ENCODE measurements at regions not wholly inside any gene's neighbourhood (a gene's known extent, or its start where the extent isn't known, plus 50 kb on each side); places are given as distances from the start of the nearest gene placed in this dataset.

- Histone ChIP-seq H3F3A (ENCODE audit: insufficient read depth) (peaks cover 30% of the 10 kb centered on the region), H3K79me2 (ENCODE audit: insufficient read depth) (no peaks in the 10 kb centered on the region), H3K9me2 (ENCODE audit: insufficient read depth) (no peaks in the 10 kb centered on the region), H3K4me2 (ENCODE audit: unreplicated experiment) (no peak overlapping the region), H3K4me3 (no peak overlapping the region), H3K27ac (no peak overlapping the region), H3K9me3 (ENCODE audit: low read depth) (no peaks in the 10 kb centered on the region), H4K20me1 (ENCODE audit: insufficient read depth) (no peaks in the 10 kb centered on the region), H3K9ac (no peak overlapping the region), H3K27me3 (replicated peaks; ENCODE audit: insufficient read depth) (no peaks in the 10 kb centered on the region), H2AFZ (no peak overlapping the region), H3K4me1 (ENCODE audit: insufficient read depth) (peaks cover 28% of the 10 kb centered on the region), H3K36me3 (ENCODE audit: low read depth) (no peaks in the 10 kb centered on the region)
- in situ Hi-C loops (cut with MboI) = no loop called here
- no peak for DNase-seq
- TF ChIP-seq EZH2 (IDR thresholded peaks at IDR 0.05; ENCODE audit: insufficient read depth, poor library complexity, severe bottlenecking) (no peak), EZH2phosphoT487 (IDR thresholded peaks at IDR 0.05; ENCODE audit: insufficient read depth, low read depth) (no peak)
- WGBS, 2 experiments (ENCODE audit: low coverage in 1 of 2, low lambda C conversion rate in 2 of 2, missing lambda C conversion rate in 2 of 2) = 86 to 87% methylated on average over 4 of the region's 4 CpGs
Measured at GRCh38 chr9:115364991-115365390, 247.0 kb upstream of the TNC start.

- H3K27me3 ChIP-seq (replicated peaks; ENCODE audit: insufficient read depth) = no peaks in the 10 kb centered on the region
- H3K4me3 ChIP-seq = no peak overlapping the region
- no peak overlapping the region for H3K27ac ChIP-seq
- H3K9me3 ChIP-seq (ENCODE audit: low read depth) = no peaks in the 10 kb centered on the region
- no peak overlapping the region for H2AFZ ChIP-seq
- in situ Hi-C loops (cut with MboI) = no loop called here
- peaks cover 32% of the 10 kb centered on the region for H3F3A ChIP-seq (ENCODE audit: insufficient read depth)
- H3K4me2 ChIP-seq (ENCODE audit: unreplicated experiment) = no peak overlapping the region
- no peak for DNase-seq
- H3K79me2 ChIP-seq (ENCODE audit: insufficient read depth) = no peaks in the 10 kb centered on the region
- H3K4me1 ChIP-seq (ENCODE audit: insufficient read depth) = peaks cover 28% of the 10 kb centered on the region
- no peak overlapping the region for H3K9ac ChIP-seq
- WGBS, 2 experiments (ENCODE audit: low coverage in 1 of 2, low lambda C conversion rate in 2 of 2, missing lambda C conversion rate in 2 of 2) = 97 to 99% methylated on average over 4 of the region's 4 CpGs
- no peaks in the 10 kb centered on the region for H4K20me1 ChIP-seq (ENCODE audit: insufficient read depth)
- TF ChIP-seq EZH2 (IDR thresholded peaks at IDR 0.05; ENCODE audit: insufficient read depth, poor library complexity, severe bottlenecking) (no peak), EZH2phosphoT487 (IDR thresholded peaks at IDR 0.05; ENCODE audit: insufficient read depth, low read depth) (no peak)
- H3K9me2 ChIP-seq (ENCODE audit: insufficient read depth) = no peaks in the 10 kb centered on the region
- no peaks in the 10 kb centered on the region for H3K36me3 ChIP-seq (ENCODE audit: low read depth)
Measured at GRCh38 chr9:115367321-115367720, 249.4 kb upstream of the TNC start.

GRCh38 chr9:115367780-115368525, 250.0 kb upstream of the TNC start:
- no peaks in the 10 kb centered on the region for H4K20me1 ChIP-seq (ENCODE audit: insufficient read depth)
- H3K27ac ChIP-seq = peak overlapping the region; percentile 9
- H3K79me2 ChIP-seq (ENCODE audit: insufficient read depth) = no peaks in the 10 kb centered on the region
- H3K36me3 ChIP-seq (ENCODE audit: low read depth) = no peaks in the 10 kb centered on the region
- peak; percentile 79 for DNase-seq
- TF ChIP-seq EZH2phosphoT487 (IDR thresholded peaks at IDR 0.05; ENCODE audit: insufficient read depth, low read depth) (no peak), EZH2 (IDR thresholded peaks at IDR 0.05; ENCODE audit: insufficient read depth, poor library complexity, severe bottlenecking) (no peak)
- H3K9me2 ChIP-seq (ENCODE audit: insufficient read depth) = no peaks in the 10 kb centered on the region
- H3K4me2 ChIP-seq (ENCODE audit: unreplicated experiment) = peak overlapping the region; percentile 30
- no peak overlapping the region for H2AFZ ChIP-seq
- H3K9me3 ChIP-seq (ENCODE audit: low read depth) = no peaks in the 10 kb centered on the region
- no peak overlapping the region for H3K9ac ChIP-seq
- peaks cover 38% of the 10 kb centered on the region for H3F3A ChIP-seq (ENCODE audit: insufficient read depth)
- H3K4me1 ChIP-seq (ENCODE audit: insufficient read depth) = peaks cover 33% of the 10 kb centered on the region
- in situ Hi-C loops (cut with MboI) = no loop called here
- no peak overlapping the region for H3K4me3 ChIP-seq
- no peaks in the 10 kb centered on the region for H3K27me3 ChIP-seq (replicated peaks; ENCODE audit: insufficient read depth)
- WGBS, 2 experiments (ENCODE audit: low coverage in 1 of 2, low lambda C conversion rate in 2 of 2, missing lambda C conversion rate in 2 of 2) = 6 to 8% methylated on average over 2 of the region's 2 CpGs

GRCh38 chr9:115369322-115369957, 251.5 kb upstream of the TNC start:
- Histone ChIP-seq H3K27me3 (replicated peaks; ENCODE audit: insufficient read depth) (no peaks in the 10 kb centered on the region), H4K20me1 (ENCODE audit: insufficient read depth) (no peaks in the 10 kb centered on the region), H3K36me3 (ENCODE audit: low read depth) (no peaks in the 10 kb centered on the region), H3F3A (ENCODE audit: insufficient read depth) (peaks cover 47% of the 10 kb centered on the region), H3K4me3 (no peak overlapping the region), H3K9ac (no peak overlapping the region), H2AFZ (no peak overlapping the region), H3K9me2 (ENCODE audit: insufficient read depth) (no peaks in the 10 kb centered on the region), H3K27ac (no peak overlapping the region), H3K4me2 (ENCODE audit: unreplicated experiment) (no peak overlapping the region), H3K9me3 (ENCODE audit: low read depth) (no peaks in the 10 kb centered on the region), H3K79me2 (ENCODE audit: insufficient read depth) (no peaks in the 10 kb centered on the region), H3K4me1 (ENCODE audit: insufficient read depth) (peaks cover 42% of the 10 kb centered on the region)
- in situ Hi-C loops (cut with MboI) = no loop called here
- WGBS, 2 experiments (ENCODE audit: low coverage in 1 of 2, low lambda C conversion rate in 2 of 2, missing lambda C conversion rate in 2 of 2) = 30 to 33% methylated on average over 5 of the region's 5 CpGs
- peak; percentile 58 for DNase-seq
- TF ChIP-seq EZH2 (IDR thresholded peaks at IDR 0.05; ENCODE audit: insufficient read depth, poor library complexity, severe bottlenecking) = no peak
- no peak for TF ChIP-seq EZH2phosphoT487 (IDR thresholded peaks at IDR 0.05; ENCODE audit: insufficient read depth, low read depth)
